Stimulated activated CD4-positive, alpha-beta T cell treated with anti-CD3 and anti-CD28 coated beads, Interleukin-4, amount 100 ng/mL, for 4 hours (primary cell): ENCODE measurements at regions not wholly inside any gene's neighbourhood (a gene's known extent, or its start where the extent isn't known, plus 50 kb on each side); places are given as distances from the start of the nearest gene placed in this dataset.
"Not testable (repeated sequence)": the region's sequence is repeated elsewhere in the genome, so short reads cannot be mapped to it uniquely, and the experiment has no call there.

Source experiments
- DNase-seq, 2 experiments: peaks; one replicate each; pipeline ENCODE4 v3.0.0-alpha.2; 2020

GRCh38 chr6:100084316-100084990 is 90.4 kb upstream of the MCHR2 start:
- DNase-seq = no peak

GRCh38 chr6:100078509-100078908 is 84.5 kb upstream of the MCHR2 start:
- peak in 1 of 2 experiments; percentile 1 for DNase-seq

GRCh38 chr6:100065348-100065747 is 71.3 kb upstream of the MCHR2 start:
- DNase-seq = no peak

- no peak for DNase-seq
Measured at GRCh38 chr6:100062621-100063020, 68.6 kb upstream of the MCHR2 start.

GRCh38 chr6:100057941-100058340 is 63.9 kb upstream of the MCHR2 start:
- no peak for DNase-seq

- DNase-seq = no peak
Measured at GRCh38 chr6:100050550-100050949, 56.5 kb upstream of the MCHR2 start.

- DNase-seq = not testable (repeated sequence)
Measured at GRCh38 chr6:100043961-100044360, 49.9 kb upstream of the MCHR2 start.
